ENCODE measurements at regions not wholly inside any gene's neighbourhood (a gene's known extent, or its start where the extent isn't known, plus 50 kb on each side); places are given as distances from the start of the nearest gene placed in this dataset.
"Not testable (repeated sequence)": the region's sequence is repeated elsewhere in the genome, so short reads cannot be mapped to it uniquely, and the experiment has no call there.

DNA sequence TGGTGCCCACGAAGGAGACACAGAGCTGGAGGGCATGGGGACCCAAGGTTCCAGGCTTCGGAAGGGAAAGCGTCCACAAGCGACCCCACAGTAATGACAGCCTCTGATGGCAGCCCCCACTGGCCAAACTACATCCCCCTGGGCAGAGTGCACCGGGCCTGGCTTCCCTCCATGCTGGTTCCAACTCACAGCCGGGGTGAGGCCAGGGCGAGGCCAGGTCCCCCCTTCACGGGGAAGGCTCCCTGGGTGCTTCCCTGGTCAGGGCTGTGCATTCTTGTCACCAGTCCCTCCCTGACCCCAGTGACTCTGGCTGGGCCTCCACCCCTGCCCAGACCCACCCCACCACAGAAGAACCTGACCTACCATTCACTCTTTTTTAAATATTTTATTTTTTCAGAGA, 248.9 kb upstream of the ANKRD20A1 start:
- TF ChIP-seq ZNF282 (CRISPR knock-in tag; IDR thresholded peaks at IDR 0.05); SIN3A (IDR thresholded peaks at IDR 0.05; ENCODE audit: borderline replicate concordance in 2 of 2, control insufficient read depth in 1 of 2, low read depth in 2 of 2, low read length in 2 of 2); POLR2AphosphoS5 (IDR thresholded peaks at IDR 0.05; ENCODE audit: control insufficient read depth, insufficient read depth, low read depth, low read length); ZZZ3 (IDR thresholded peaks at IDR 0.05); ELF4 (CRISPR knock-in tag; IDR thresholded peaks at IDR 0.05); EP300 (IDR thresholded peaks at IDR 0.05; ENCODE audit: low read length): not testable (repeated sequence)
- TF ChIP-seq, protein P1, sequence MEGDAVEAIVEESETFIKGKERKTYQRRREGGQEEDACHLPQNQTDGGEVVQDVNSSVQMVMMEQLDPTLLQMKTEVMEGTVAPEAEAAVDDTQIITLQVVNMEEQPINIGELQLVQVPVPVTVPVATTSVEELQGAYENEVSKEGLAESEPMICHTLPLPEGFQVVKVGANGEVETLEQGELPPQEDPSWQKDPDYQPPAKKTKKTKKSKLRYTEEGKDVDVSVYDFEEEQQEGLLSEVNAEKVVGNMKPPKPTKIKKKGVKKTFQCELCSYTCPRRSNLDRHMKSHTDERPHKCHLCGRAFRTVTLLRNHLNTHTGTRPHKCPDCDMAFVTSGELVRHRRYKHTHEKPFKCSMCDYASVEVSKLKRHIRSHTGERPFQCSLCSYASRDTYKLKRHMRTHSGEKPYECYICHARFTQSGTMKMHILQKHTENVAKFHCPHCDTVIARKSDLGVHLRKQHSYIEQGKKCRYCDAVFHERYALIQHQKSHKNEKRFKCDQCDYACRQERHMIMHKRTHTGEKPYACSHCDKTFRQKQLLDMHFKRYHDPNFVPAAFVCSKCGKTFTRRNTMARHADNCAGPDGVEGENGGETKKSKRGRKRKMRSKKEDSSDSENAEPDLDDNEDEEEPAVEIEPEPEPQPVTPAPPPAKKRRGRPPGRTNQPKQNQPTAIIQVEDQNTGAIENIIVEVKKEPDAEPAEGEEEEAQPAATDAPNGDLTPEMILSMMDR (IDR thresholded peaks at IDR 0.05 in 2 of 3, conservative IDR thresholded peaks at IDR 0.05 in 1 of 3; ENCODE audit: insufficient read depth in 2 of 3, low read depth in 1 of 3, low read length in 3 of 3) = not testable (repeated sequence)
- TF ChIP-seq, protein P2, sequence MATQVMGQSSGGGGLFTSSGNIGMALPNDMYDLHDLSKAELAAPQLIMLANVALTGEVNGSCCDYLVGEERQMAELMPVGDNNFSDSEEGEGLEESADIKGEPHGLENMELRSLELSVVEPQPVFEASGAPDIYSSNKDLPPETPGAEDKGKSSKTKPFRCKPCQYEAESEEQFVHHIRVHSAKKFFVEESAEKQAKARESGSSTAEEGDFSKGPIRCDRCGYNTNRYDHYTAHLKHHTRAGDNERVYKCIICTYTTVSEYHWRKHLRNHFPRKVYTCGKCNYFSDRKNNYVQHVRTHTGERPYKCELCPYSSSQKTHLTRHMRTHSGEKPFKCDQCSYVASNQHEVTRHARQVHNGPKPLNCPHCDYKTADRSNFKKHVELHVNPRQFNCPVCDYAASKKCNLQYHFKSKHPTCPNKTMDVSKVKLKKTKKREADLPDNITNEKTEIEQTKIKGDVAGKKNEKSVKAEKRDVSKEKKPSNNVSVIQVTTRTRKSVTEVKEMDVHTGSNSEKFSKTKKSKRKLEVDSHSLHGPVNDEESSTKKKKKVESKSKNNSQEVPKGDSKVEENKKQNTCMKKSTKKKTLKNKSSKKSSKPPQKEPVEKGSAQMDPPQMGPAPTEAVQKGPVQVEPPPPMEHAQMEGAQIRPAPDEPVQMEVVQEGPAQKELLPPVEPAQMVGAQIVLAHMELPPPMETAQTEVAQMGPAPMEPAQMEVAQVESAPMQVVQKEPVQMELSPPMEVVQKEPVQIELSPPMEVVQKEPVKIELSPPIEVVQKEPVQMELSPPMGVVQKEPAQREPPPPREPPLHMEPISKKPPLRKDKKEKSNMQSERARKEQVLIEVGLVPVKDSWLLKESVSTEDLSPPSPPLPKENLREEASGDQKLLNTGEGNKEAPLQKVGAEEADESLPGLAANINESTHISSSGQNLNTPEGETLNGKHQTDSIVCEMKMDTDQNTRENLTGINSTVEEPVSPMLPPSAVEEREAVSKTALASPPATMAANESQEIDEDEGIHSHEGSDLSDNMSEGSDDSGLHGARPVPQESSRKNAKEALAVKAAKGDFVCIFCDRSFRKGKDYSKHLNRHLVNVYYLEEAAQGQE (IDR thresholded peaks at IDR 0.05; ENCODE audit: borderline replicate concordance) = not testable (repeated sequence)
- TF ChIP-seq, protein P2 (CRISPR knock-in tag; IDR thresholded peaks at IDR 0.05; ENCODE audit: low read depth) = not testable (repeated sequence)
- TF ChIP-seq, protein P3, sequence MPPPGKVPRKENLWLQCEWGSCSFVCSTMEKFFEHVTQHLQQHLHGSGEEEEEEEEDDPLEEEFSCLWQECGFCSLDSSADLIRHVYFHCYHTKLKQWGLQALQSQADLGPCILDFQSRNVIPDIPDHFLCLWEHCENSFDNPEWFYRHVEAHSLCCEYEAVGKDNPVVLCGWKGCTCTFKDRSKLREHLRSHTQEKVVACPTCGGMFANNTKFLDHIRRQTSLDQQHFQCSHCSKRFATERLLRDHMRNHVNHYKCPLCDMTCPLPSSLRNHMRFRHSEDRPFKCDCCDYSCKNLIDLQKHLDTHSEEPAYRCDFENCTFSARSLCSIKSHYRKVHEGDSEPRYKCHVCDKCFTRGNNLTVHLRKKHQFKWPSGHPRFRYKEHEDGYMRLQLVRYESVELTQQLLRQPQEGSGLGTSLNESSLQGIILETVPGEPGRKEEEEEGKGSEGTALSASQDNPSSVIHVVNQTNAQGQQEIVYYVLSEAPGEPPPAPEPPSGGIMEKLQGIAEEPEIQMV (tag; conservative IDR thresholded peaks at IDR 0.05; ENCODE audit: low read depth) = not testable (repeated sequence)
